Stimulated activated CD4-positive, alpha-beta T cell treated with anti-CD3 and anti-CD28 coated beads, Interleukin-4, amount 100 ng/mL, for 4 hours (primary cell): ENCODE measurements at regions not wholly inside any gene's neighbourhood (a gene's known extent, or its start where the extent isn't known, plus 50 kb on each side); places are given as distances from the start of the nearest gene placed in this dataset.
"Not testable (repeated sequence)": the region's sequence is repeated elsewhere in the genome, so short reads cannot be mapped to it uniquely, and the experiment has no call there.

ENCODE experiments used
- DNase-seq, 2 experiments: peaks; one replicate each; pipeline ENCODE4 v3.0.0-alpha.2; 2020

- DNase-seq = no peak
Measured at GRCh38 chr1:101373570-101373969, 136.8 kb downstream of the S1PR1 start.

GRCh38 chr1:101375448-101375847 lies 138.6 kb downstream of the S1PR1 start:
- not testable (repeated sequence) for DNase-seq

- no peak for DNase-seq
Measured at GRCh38 chr1:101376121-101377083, 139.6 kb downstream of the S1PR1 start.

- no peak for DNase-seq
Measured at GRCh38 chr1:101377084-101377835, 140.4 kb downstream of the S1PR1 start.

GRCh38 chr1:101379037-101379436 lies 142.2 kb downstream of the S1PR1 start:
- DNase-seq = no peak

GRCh38 chr1:101379950-101380349 lies 143.1 kb downstream of the S1PR1 start:
- DNase-seq = no peak

GRCh38 chr1:101382135-101382534 lies 145.3 kb downstream of the S1PR1 start:
- DNase-seq = no peak

GRCh38 chr1:101388904-101389546 lies 152.2 kb downstream of the S1PR1 start:
- no peak for DNase-seq

- DNase-seq = no peak
Measured at GRCh38 chr1:101389547-101389929, 152.7 kb downstream of the S1PR1 start.

- DNase-seq = no peak
Measured at GRCh38 chr1:101392552-101392951, 155.7 kb downstream of the S1PR1 start.

- no peak for DNase-seq
Measured at GRCh38 chr1:101394041-101394440, 157.2 kb downstream of the S1PR1 start.

- no peak for DNase-seq
Measured at GRCh38 chr1:101399222-101399621, 162.4 kb downstream of the S1PR1 start.

GRCh38 chr1:101406271-101406670 lies 169.5 kb downstream of the S1PR1 start:
- DNase-seq = no peak

- no peak for DNase-seq
Measured at GRCh38 chr1:101406681-101407080, 169.9 kb downstream of the S1PR1 start.

- no peak for DNase-seq
Measured at GRCh38 chr1:101407505-101408211, 170.8 kb downstream of the S1PR1 start.

- no peak for DNase-seq
Measured at GRCh38 chr1:101408212-101409042, 171.6 kb downstream of the S1PR1 start.

- DNase-seq = no peak
Measured at GRCh38 chr1:101409102-101409501, 172.3 kb downstream of the S1PR1 start.

- no peak for DNase-seq
Measured at GRCh38 chr1:101410048-101410878, 173.4 kb downstream of the S1PR1 start.

- no peak for DNase-seq
Measured at GRCh38 chr1:101420406-101420805, 183.6 kb downstream of the S1PR1 start.

- not testable (repeated sequence) for DNase-seq
Measured at GRCh38 chr1:101428083-101428482, 191.3 kb downstream of the S1PR1 start.

- DNase-seq = no peak
Measured at GRCh38 chr1:101428562-101428961, 191.7 kb downstream of the S1PR1 start.
